GM21825 (cell line): ENCODE measurements at regions not wholly inside any gene's neighbourhood (a gene's known extent, or its start where the extent isn't known, plus 50 kb on each side); places are given as distances from the start of the nearest gene placed in this dataset.
"Not testable (repeated sequence)": the region's sequence is repeated elsewhere in the genome, so short reads cannot be mapped to it uniquely, and the experiment has no call there.

ENCODE experiments used
- ATAC-seq: cut with Tn5 transposase; IDR thresholded peaks from one replicate; pipeline ENCODE4 v1.9.1; 2021; ENCODE audit warnings: mild to moderate bottlenecking, moderate library complexity; ENCODE audit not compliant: unreplicated experiment

DNA sequence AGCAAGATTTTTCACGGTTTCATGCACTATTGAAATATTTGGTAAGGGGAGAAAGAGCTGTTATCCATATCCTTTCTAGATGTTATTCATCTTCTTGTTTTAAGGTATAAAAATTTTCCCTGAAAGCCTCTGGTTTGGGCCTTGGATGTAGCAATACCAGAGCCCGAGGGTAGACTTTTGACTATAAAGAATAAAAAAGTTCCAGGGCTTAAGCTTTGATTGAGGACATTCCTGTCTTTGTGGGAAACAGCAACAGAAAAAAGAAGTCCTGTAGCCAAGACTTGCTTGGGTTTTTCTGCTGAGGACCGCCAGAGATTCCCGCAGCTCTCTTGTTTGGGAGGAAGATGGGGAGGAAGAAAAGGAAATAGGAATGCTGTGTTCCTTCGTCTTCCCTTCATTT is 440.0 kb upstream of the WWC1 start:
- ATAC-seq = no peak

- no peak for ATAC-seq
These were observed 438.9 kb upstream of the WWC1 start for GRCh38 chr5:167852515-167852914.

DNA sequence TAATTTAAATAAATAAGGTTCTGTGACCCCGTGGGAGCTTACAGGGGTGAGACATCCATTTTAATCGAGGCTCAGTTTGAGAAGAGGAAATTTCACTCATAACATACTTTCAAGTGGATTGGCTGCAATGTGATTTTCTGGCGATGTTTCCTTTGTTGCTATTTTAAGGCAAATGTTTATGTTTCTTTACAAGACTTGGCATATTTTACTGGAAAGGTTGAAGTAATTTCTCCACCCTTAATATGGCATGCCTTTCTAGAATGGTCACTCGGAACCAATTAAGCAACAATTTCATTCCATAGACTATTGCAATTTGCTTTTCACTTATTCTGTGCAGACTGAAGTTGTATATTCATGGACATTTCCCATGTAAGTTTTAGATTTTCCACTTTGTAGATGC is 438.0 kb upstream of the WWC1 start:
- no peak for ATAC-seq

DNA sequence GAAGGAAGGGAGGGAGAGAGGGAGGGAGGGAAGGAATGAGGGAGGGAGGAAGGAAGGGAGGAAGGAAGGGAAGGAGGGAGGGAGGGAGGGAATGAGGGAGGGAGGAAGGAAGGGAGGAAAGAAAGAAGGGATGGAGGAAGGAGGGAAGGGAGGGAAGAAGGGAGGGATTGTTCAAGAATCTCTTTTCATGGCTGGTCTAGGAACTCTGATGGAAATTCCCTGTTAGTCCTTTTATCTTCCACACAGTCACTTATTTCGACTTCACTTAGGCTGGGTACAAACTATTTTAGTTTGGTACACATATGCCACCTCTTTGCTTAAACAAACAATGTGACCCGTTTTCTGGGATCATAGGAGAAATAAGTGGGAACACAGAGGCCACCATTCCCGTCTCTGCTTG is 435.6 kb upstream of the WWC1 start:
- no peak for ATAC-seq

DNA sequence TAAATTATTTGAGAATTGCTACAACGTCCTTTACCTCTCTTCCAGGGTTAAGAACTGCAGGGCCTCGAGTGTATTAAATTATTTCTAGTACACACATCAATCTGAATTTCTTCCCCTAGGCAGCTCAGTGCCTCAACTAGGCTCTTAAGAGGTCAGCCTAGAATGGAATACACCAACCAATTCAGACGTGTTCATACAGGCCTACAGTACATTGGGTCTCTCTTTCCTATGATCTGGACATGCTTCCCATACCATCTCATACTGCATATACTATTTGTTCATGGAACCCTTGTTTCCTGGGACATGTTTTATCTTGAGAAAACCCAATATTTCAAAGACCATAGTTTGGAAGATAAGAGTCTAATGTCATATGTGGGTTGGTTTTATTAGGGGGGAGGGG is 434.1 kb upstream of the WWC1 start:
- ATAC-seq = no peak

DNA sequence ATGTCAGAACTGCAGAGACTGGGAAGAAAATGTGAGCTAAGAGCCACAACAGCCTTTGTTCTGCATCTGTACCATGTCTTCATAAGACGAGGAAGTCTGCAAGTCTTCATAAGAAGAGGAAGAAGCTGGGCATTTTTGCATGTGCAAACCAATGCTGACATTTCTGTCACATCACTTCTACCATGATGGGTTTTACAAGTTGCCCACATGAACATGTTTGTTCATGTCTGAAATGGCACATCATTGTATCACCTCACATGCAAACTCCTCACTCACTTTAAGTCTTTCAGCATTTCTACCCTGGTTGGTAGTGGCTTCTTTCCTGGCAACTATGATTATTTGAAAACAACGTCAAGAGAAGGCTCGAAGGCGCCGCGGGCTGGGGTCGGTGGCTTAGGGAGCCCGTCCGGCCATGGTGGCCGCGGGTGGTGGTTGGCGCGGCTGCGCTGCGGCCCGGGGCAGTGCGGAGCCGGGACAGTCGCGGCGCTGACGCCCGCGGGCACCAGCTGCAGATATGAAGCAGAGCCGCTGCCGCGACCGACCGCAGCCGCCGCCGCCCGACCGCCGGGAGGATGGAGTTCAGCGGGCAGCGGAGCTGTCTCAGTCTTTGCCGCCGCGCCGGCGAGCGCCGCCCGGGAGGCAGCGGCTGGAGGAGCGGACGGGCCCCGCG is 433.1 kb upstream of the WWC1 start:
- not testable (repeated sequence) for ATAC-seq

DNA sequence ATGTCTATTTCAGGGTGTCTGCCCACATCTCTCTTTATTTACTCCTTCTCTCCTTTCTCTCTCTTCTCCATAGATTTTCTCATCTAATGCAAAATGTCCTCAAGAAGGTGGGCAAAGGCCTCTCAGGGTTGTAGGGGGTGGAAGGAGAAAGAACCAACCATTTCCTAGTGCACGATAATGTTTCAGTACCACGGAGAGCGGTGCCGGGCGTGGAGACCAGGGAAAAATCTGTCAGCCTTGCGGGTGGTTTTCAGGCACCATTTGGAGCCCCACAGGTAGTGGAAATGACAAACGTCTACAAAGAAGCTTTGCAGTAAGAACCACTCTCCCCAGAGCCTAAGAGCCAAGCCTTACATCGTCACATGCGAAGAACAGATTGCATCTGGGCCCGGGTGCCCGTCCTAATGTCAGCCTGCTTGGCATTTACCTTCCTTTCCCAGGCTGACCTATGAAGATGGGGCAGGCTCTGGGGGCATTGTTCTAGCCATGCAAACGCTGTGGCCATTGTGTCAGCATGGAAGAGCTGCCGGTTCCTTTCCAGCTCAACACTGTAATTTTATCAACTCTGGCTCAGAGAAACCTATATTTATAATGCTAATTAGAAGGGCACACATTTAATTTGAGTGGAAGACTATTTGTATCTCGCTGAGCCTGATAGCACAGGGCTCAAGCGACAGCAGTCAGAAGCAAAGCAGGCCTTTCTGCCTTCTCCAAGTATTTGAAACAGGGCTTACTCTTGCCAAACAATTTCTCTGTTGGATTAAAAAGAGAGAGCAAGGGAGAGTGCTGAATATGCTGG is 430.1 kb upstream of the WWC1 start:
- ATAC-seq = no peak

DNA sequence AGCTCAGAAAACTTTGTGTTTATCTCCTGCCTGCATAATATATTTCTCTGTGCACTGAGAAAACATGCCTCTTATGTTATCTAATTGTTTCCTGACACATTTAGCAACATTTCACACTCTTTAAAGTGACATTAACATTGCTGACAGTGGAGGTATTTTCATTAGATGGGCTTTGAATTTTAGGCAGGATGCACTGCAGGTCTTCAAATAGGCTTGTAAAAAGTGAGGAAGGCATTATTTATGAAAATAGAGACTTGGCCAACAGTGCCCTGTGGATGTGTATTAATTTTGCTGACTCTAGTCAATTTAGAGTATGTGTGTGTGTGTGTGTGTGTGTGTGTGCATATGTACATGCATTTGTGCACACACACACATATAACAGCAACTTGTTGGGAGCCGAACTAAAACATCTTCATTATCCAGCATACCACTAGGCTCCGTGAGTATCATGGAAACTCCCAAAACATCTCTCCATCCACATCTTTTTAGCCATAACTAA is 429.5 kb upstream of the WWC1 start:
- no peak for ATAC-seq

DNA sequence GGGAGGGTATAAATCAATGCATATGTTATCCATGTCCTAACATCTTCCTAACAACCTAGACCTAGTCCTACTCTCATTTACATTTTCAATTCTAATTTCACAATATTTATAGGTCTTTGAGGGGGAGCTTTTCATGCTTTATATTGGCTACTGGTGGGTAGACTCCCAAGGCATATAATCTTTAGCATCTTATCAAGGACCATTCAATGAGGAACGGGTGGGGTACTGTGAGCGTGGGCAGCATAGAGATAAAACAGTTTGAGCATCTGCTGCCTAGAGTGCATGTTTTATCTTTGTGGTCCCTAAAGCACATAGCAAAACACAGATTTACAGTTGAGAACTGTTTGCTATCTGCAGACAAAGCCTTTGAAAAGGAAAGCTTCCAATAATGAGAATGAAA is 427.6 kb upstream of the WWC1 start:
- ATAC-seq = no peak

- ATAC-seq = no peak
These were observed 426.6 kb upstream of the WWC1 start for GRCh38 chr5:167864801-167865200.

DNA sequence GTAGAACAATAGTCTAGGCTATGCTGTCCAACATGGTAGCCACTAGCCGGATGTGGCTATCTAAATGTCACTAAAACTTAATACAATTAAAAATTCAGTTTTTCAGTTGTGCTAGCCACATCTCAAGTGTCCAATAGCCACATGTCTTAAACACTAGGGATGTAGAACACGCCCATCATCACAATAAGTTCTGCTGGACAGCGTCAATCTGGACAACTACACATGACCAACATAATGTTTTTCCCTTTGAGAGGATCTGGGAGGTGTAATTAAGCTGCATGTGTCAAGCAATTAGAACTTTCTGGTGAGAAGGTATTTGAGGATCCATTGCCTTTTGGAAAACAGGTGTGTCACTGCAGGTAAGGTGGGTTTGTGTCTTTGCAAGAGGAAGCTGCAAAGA is 424.6 kb upstream of the WWC1 start:
- no peak for ATAC-seq

- no peak for ATAC-seq
These were observed 424.2 kb upstream of the WWC1 start for GRCh38 chr5:167867281-167867680.

DNA sequence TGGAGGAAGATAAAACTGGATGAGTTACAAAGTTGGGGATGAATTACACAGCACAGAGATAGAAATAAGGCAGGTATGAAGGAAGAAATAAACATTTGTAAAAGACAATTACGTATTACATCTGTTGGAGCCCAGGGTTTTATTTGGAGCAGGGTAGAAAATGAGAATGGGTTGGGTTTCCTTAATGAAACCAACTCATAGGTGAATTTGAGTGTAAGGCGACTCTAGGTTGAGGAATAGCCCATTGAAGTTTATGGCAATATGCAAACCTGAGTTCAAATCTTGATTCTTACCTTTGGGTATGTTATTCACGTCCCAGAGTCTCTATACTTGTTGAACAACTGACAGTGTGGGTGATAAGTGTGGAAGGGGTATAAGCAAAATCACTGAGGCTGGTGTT is 422.3 kb upstream of the WWC1 start:
- ATAC-seq = no peak

GRCh38 chr5:167870055-167870454 is 421.4 kb upstream of the WWC1 start:
- no peak for ATAC-seq

GRCh38 chr5:167871091-167871490 is 420.4 kb upstream of the WWC1 start:
- ATAC-seq = no peak

DNA sequence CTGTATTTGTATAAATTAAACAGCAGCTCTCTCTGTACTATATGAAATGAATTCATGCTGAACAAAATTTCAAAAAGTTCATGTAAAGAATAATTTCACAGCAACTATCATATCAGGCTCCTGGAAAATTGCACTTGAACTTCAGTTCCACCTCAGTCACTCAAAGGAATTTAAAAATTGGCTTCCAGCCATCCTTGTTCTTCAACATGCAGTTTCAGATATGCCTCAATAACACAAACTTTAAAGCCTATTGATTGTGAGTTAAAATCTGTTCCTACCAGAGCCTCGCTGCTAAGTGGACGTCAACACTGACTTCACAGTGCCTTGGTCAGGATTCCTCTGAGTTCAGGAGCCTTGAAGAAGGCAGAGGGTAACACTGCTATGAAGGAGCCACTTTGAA is 418.7 kb upstream of the WWC1 start:
- no peak for ATAC-seq

DNA sequence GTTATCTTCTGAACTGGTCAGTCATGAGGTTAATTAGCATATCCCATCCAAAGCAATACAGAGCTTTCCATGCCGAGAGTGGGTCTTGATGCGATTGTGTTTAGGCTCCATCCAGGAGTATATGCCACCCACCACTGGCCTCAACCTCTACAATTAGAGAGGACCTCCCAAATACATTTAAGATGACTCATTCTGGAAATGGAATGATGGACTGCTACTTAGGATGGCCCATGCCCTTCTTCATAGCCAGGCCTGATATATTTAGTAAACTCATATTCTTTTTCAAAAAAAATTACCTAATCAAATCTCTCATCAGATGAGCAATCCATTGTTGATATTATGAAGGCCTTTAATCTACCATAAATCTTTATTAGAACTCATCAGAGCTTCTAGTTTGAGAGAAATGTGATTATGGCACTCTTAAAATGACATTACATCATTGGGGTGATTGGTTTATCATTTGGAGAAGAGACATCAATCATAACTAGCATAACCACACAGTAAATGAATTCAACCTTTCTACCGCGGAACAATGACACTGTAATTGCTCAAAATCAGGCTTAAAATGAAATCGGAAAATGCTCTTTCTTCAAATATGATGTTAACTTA is 414.2 kb upstream of the WWC1 start:
- no peak for ATAC-seq

GRCh38 chr5:167877924-167878323 is 413.5 kb upstream of the WWC1 start:
- no peak for ATAC-seq

DNA sequence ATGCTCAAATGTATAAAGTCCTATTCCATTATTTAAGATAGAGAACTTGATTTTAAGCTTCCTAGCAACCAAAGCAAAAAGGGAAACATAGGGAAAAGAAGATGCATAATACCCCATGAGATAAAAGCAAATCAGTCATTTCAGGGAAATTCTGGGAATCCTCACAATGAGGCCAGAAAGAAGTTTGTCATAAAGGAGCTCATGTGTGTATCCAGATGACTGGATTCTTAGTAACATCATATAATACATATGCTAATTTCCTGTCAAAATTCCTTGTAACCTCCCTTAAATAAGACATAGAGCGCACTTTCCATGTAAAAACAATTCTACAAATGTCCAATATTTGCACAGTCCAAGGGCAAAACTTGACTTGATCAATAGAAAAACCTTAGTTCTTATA is 411.0 kb upstream of the WWC1 start:
- no peak for ATAC-seq

DNA sequence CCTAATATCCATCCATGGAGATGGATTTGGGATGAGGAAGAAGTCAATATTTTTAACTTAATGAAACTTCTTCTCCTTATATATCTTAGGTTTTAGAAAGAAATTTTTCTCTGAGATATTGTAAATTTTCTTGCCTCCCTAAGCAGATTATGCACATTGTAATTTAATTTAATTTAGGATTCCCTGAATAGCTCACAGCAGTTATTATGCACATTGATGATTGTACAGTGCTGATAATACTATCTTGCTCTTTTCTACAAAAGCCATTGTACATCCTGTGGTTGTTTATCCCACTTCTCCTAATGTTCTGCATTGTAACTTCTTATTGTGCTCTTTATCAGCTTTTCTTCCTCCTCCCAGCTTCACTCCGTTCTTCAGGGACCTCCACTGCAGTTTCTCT is 410.4 kb upstream of the WWC1 start:
- ATAC-seq = no peak

GRCh38 chr5:167886196-167886595 is 405.2 kb upstream of the WWC1 start:
- no peak for ATAC-seq

GRCh38 chr5:167888393-167888792 is 403.1 kb upstream of the WWC1 start:
- ATAC-seq = no peak
